Gastrocnemius medialis (tissue), 4 donors: ENCODE measurements at regions not wholly inside any gene's neighbourhood (a gene's known extent, or its start where the extent isn't known, plus 50 kb on each side); places are given as distances from the start of the nearest gene placed in this dataset.

Experiments used
- ATAC-seq, 2 donors: fragments of 150-250 bp; one replicate each; pipeline ENCODE4 v1.9.1; 2016
- DNase-seq, 2 donors: peaks; one replicate each; pipeline ENCODE4 v3.0.0-alpha.2; 2019
- H3K27ac ChIP-seq, 4 donors: fragments of 200-600 bp; sonication (generic); 1 replicate in 1 of 4; 2 replicates in 3 of 4; pipeline ENCODE4 v1.5.1; 2016 to 2018; ENCODE audit warnings: mild to moderate bottlenecking in 2 of 4, moderate library complexity in 1 of 4
- H3K27me3 ChIP-seq, 3 donors: fragments of 200-600 bp; sonication (generic) in 2 of 3; 1 replicate in 1 of 3; 2 replicates in 2 of 3; pipeline versions ENCODE4 v1.5.1 to v1.6.0; 2016 to 2019; ENCODE audit warnings: mild to moderate bottlenecking in 1 of 3, moderate library complexity in 1 of 3
- H3K36me3 ChIP-seq, 2 donors: fragments of 200-600 bp; sonication (generic) in 1 of 2; one replicate each; pipeline ENCODE4 v1.5.1; 2017 to 2018
- H3K4me1 ChIP-seq, 2 donors: fragments of 200-600 bp; sonication (generic) in 1 of 2; one replicate each; pipeline ENCODE4 v1.5.1; 2016 to 2017; ENCODE audit warnings: mild to moderate bottlenecking in 2 of 2
- H3K4me3 ChIP-seq, 4 donors: fragments of 200-600 bp; sonication (generic) in 3 of 4; 1 replicate in 1 of 4; 2 replicates in 3 of 4; pipeline ENCODE4 v1.5.1; 2016 to 2019; ENCODE audit warnings: mild to moderate bottlenecking in 2 of 4
- H3K9me3 ChIP-seq, 3 donors: fragments of 200-600 bp; sonication (generic) in 2 of 3; 1 replicate in 1 of 3; 2 replicates in 2 of 3; pipeline ENCODE4 v1.5.1; 2016 to 2019
- POLR2A ChIP-seq, 2 donors: fragments of 450-650 bp; IDR thresholded peaks; one replicate each; pipeline ENCODE4 v1.6.1; 2017; ENCODE audit warnings: antibody characterized with exemption in 2 of 2, mild to moderate bottlenecking in 2 of 2, moderate library complexity in 2 of 2
- in situ Hi-C, 4 donors: fragments of 200-750 bp; cut with MboI; loops; one replicate each; pipeline versions ENCODE4 v1.15.0 to v1.8.0; 2017; ENCODE audit warnings: low sequenced_read_pairs in 4 of 4
- intact Hi-C: fragments of 100-400 bp; cut with DNase I; formaldehyde crosslinking; loops from one replicate; pipeline ENCODE4 v1.15.1; 2023; ENCODE audit warnings: low total_unique reads
- TF ChIP-seq, protein P1 (sequence below), 5 experiments: fragments of 450-650 bp in 3 of 5; fragments of 200-600 bp in 2 of 5; sonication (generic) in 2 of 5; IDR thresholded peaks in 4 of 5; conservative IDR thresholded peaks in 1 of 5; 1 replicate in 4 of 5; 2 replicates in 1 of 5; pipeline ENCODE4 v1.5.1; 2016 to 2019; ENCODE audit warnings: antibody characterized with exemption in 5 of 5, mild to moderate bottlenecking in 3 of 5, moderate library complexity in 3 of 5

GRCh38 chr7:10138087-10138854 is 835.4 kb upstream of the PHF14 start:
- no peaks in the 10 kb centered on the region for H3K9me3 ChIP-seq
- H3K4me3 ChIP-seq: no peak overlapping the region
- H3K27ac ChIP-seq: no peak overlapping the region
- intact Hi-C loops: no loop called here
- in situ Hi-C loops: no loop called here
- no peak for TF ChIP-seq POLR2A (IDR thresholded peaks at IDR 0.05)
- TF ChIP-seq, protein P1, sequence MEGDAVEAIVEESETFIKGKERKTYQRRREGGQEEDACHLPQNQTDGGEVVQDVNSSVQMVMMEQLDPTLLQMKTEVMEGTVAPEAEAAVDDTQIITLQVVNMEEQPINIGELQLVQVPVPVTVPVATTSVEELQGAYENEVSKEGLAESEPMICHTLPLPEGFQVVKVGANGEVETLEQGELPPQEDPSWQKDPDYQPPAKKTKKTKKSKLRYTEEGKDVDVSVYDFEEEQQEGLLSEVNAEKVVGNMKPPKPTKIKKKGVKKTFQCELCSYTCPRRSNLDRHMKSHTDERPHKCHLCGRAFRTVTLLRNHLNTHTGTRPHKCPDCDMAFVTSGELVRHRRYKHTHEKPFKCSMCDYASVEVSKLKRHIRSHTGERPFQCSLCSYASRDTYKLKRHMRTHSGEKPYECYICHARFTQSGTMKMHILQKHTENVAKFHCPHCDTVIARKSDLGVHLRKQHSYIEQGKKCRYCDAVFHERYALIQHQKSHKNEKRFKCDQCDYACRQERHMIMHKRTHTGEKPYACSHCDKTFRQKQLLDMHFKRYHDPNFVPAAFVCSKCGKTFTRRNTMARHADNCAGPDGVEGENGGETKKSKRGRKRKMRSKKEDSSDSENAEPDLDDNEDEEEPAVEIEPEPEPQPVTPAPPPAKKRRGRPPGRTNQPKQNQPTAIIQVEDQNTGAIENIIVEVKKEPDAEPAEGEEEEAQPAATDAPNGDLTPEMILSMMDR (IDR thresholded peaks at IDR 0.05 in 4 of 5, conservative IDR thresholded peaks at IDR 0.05 in 1 of 5): no peak
- H3K4me1 ChIP-seq: no peaks in the 10 kb centered on the region
- ATAC-seq (no peak), DNase-seq (no peak)
- H3K36me3 ChIP-seq: no peaks in the 10 kb centered on the region
- H3K27me3 ChIP-seq: no peaks in the 10 kb centered on the region

DNA sequence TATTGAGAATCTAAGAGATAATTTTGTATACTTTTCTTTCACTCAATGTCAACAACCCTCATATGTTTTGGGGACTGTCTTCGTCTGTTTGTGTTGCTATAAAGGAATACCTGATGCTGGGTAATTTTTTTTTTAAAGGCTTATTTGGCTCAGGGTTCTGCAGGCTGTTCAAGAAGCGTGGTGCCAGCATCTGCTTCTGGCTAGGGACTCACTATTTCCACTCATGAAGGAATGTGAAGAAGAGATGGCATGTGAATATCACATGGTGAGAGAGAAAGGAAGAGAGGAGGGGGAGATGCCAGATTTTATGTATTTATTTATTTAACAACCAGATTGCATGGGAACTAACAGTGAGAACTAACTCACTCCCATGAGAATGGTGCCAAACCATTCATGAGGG is 827.4 kb upstream of the PHF14 start:
- in situ Hi-C loops: no loop called here

GRCh38 chr7:10156972-10157371 is 816.7 kb upstream of the PHF14 start:
- H3K27ac ChIP-seq: peak overlapping the region in 3 of 4 donors; percentile 23 to 50 (median 46)
- no peaks in the 10 kb centered on the region for H3K36me3 ChIP-seq
- in situ Hi-C loops: no loop called here
- no peaks in the 10 kb centered on the region for H3K4me1 ChIP-seq
- peak overlapping the region in 2 of 4 donors; percentile 18 to 30 for H3K4me3 ChIP-seq
- DNase-seq (no peak), ATAC-seq (peak; percentile 53 to 76)
- intact Hi-C loops: no loop called here
- no peaks in the 10 kb centered on the region for H3K9me3 ChIP-seq
- H3K27me3 ChIP-seq: no peaks in the 10 kb centered on the region
- TF ChIP-seq, protein P1 (IDR thresholded peaks at IDR 0.05 in 4 of 5, conservative IDR thresholded peaks at IDR 0.05 in 1 of 5): no peak
- TF ChIP-seq POLR2A (IDR thresholded peaks at IDR 0.05): no peak

More for the DNA sequence above, 827.4 kb upstream of the PHF14 start:
- Histone ChIP-seq H3K36me3 (no peaks in the 10 kb centered on the region), H3K4me1 (no peaks in the 10 kb centered on the region), H3K27ac (no peak overlapping the region), H3K27me3 (no peaks in the 10 kb centered on the region), H3K9me3 (no peaks in the 10 kb centered on the region), H3K4me3 (no peak overlapping the region)
- ATAC-seq: no peak
- TF ChIP-seq POLR2A (IDR thresholded peaks at IDR 0.05): no peak
- TF ChIP-seq, protein P1 (IDR thresholded peaks at IDR 0.05 in 4 of 5, conservative IDR thresholded peaks at IDR 0.05 in 1 of 5): no peak
- intact Hi-C loops: no loop called here
- DNase-seq: no peak

- in situ Hi-C loops: no loop called here
- TF ChIP-seq, protein P1 (IDR thresholded peaks at IDR 0.05 in 4 of 5, conservative IDR thresholded peaks at IDR 0.05 in 1 of 5): no peak
- TF ChIP-seq POLR2A (IDR thresholded peaks at IDR 0.05): no peak
Observed at GRCh38 chr7:10181996-10182395, 791.7 kb upstream of the PHF14 start.

More at GRCh38 chr7:10181996-10182395, 791.7 kb upstream of the PHF14 start:
- no peaks in the 10 kb centered on the region for H3K9me3 ChIP-seq
- no peaks in the 10 kb centered on the region for H3K36me3 ChIP-seq
- no peak overlapping the region for H3K27ac ChIP-seq
- DNase-seq (no peak), ATAC-seq (no peak)
- H3K4me1 ChIP-seq: no peaks in the 10 kb centered on the region
- no peak overlapping the region for H3K4me3 ChIP-seq
- intact Hi-C loops: no loop called here
- H3K27me3 ChIP-seq: no peaks in the 10 kb centered on the region
